Peyer's patch (tissue), 4 donors: ENCODE measurements at regions not wholly inside any gene's neighbourhood (a gene's known extent, or its start where the extent isn't known, plus 50 kb on each side); places are given as distances from the start of the nearest gene placed in this dataset.

Experiments
- CTCF ChIP-seq, 6 experiments: fragments of 450-650 bp in 4 of 6; fragments of 200-600 bp in 2 of 6; sonication (generic) in 1 of 6; IDR thresholded peaks; one replicate each; pipeline ENCODE4 v1.5.1; 2017 to 2019; ENCODE audit warnings: antibody characterized with exemption in 6 of 6, mild to moderate bottlenecking in 3 of 6, moderate library complexity in 1 of 6
- POLR2A ChIP-seq, 2 donors: fragments of 450-650 bp; IDR thresholded peaks; one replicate each; pipeline ENCODE4 v1.5.1; 2017; ENCODE audit warnings: antibody characterized with exemption in 2 of 2, mild to moderate bottlenecking in 2 of 2, moderate library complexity in 2 of 2

- TF ChIP-seq CTCF (IDR thresholded peaks at IDR 0.05) (no peak), POLR2A (IDR thresholded peaks at IDR 0.05) (no peak)
Measured at GRCh38 chr4:187016101-187016500, 292.4 kb upstream of the FAT1 start.
